ENCODE measurements at regions not wholly inside any gene's neighbourhood (a gene's known extent, or its start where the extent isn't known, plus 50 kb on each side); places are given as distances from the start of the nearest gene placed in this dataset.

- TF ChIP-seq LRRFIP1 (CRISPR knock-in tag; conservative IDR thresholded peaks at IDR 0.05) (no peak), ZNF362 (CRISPR knock-in tag; IDR thresholded peaks at IDR 0.05; ENCODE audit: borderline replicate concordance) (no peak), CREB3 (CRISPR knock-in tag; IDR thresholded peaks at IDR 0.05) (no peak), ZNF550 (CRISPR knock-in tag; IDR thresholded peaks at IDR 0.05; ENCODE audit: borderline replicate concordance) (no peak), KDM4B (CRISPR knock-in tag; IDR thresholded peaks at IDR 0.05) (no peak), ZNF138 (CRISPR knock-in tag; IDR thresholded peaks at IDR 0.05; ENCODE audit: low read depth) (no peak), HIVEP1 (CRISPR knock-in tag; IDR thresholded peaks at IDR 0.05) (no peak), GATAD2A (CRISPR knock-in tag; IDR thresholded peaks at IDR 0.05) (peak; percentile 91), ZHX1 (CRISPR knock-in tag; IDR thresholded peaks at IDR 0.05; ENCODE audit: low read depth) (no peak), SIX4 (CRISPR knock-in tag; IDR thresholded peaks at IDR 0.05) (0 out of 2 replicates have a peak, but pooled peaks have one; percentile 13), ZSCAN5A (CRISPR knock-in tag; IDR thresholded peaks at IDR 0.05; ENCODE audit: borderline replicate concordance) (no peak), PTBP1 (IDR thresholded peaks at IDR 0.05; ENCODE audit: low read depth, low read length, poor library complexity, severe bottlenecking) (no peak), SAP130 (CRISPR knock-in tag; IDR thresholded peaks at IDR 0.05; ENCODE audit: low read depth) (peak; percentile 68), ZNF607 (CRISPR knock-in tag; IDR thresholded peaks at IDR 0.05; ENCODE audit: borderline replicate concordance) (no peak), ARID4A (CRISPR knock-in tag; IDR thresholded peaks at IDR 0.05; ENCODE audit: borderline replicate concordance) (no peak)
Observed at GRCh38 chr4:74659576-74660411, 134.5 kb downstream of the BTC start (continued).
